Liver (tissue), 8 donors: ENCODE measurements at regions not wholly inside any gene's neighbourhood (a gene's known extent, or its start where the extent isn't known, plus 50 kb on each side); places are given as distances from the start of the nearest gene placed in this dataset.
A peak's percentile ranks its signal among the peaks of the same experiment; 100 is the strongest.

Experiments used
- DNase-seq: peaks from one replicate; pipeline ENCODE4 v3.0.0-alpha.2; 2017; ENCODE audit warnings: low spot score
- H3K27ac ChIP-seq, 2 donors: one replicate each; pipeline ENCODE4 v1.7.0; 2013; ENCODE audit warnings: inconsistent platforms in 2 of 2, low read length in 2 of 2, control low read depth in 1 of 2, low read depth in 1 of 2, mild to moderate bottlenecking in 1 of 2
- H3K27me3 ChIP-seq, 4 donors: one replicate each; pipeline versions ENCODE4 v1.6.1 to v1.7.0; 2013; ENCODE audit warnings: low read length in 3 of 4, inconsistent platforms in 1 of 4, mild to moderate bottlenecking in 1 of 4, moderate library complexity in 1 of 4; ENCODE audit not compliant: control insufficient read depth in 4 of 4, insufficient read depth in 4 of 4
- H3K36me3 ChIP-seq, 4 donors: one replicate each; pipeline versions ENCODE4 v1.6.1 to v1.7.0; 2013; ENCODE audit warnings: low read length in 3 of 4, mild to moderate bottlenecking in 3 of 4, low read depth in 1 of 4, moderate library complexity in 1 of 4; ENCODE audit not compliant: control insufficient read depth in 4 of 4, insufficient read depth in 3 of 4
- H3K4me1 ChIP-seq, 4 donors: one replicate each; pipeline versions ENCODE4 v1.6.1 to v1.7.0; 2013; ENCODE audit warnings: low read length in 3 of 4, mild to moderate bottlenecking in 3 of 4, moderate library complexity in 1 of 4; ENCODE audit not compliant: control insufficient read depth in 4 of 4, insufficient read depth in 4 of 4
- H3K4me3 ChIP-seq, 3 donors: one replicate each; pipeline versions ENCODE4 v1.6.1 to v1.7.0; 2013; ENCODE audit warnings: low read length in 3 of 3, control low read depth in 1 of 3, low read depth in 1 of 3, mild to moderate bottlenecking in 1 of 3
- H3K9ac ChIP-seq, 2 donors: one replicate each; pipeline ENCODE4 v1.7.0; 2013; ENCODE audit warnings: low read length in 2 of 2, mild to moderate bottlenecking in 2 of 2, moderate library complexity in 2 of 2, control low read depth in 1 of 2, low read depth in 1 of 2
- H3K9me3 ChIP-seq, 4 donors: one replicate each; pipeline versions ENCODE4 v1.6.1 to v1.7.0; 2013; ENCODE audit warnings: low read length in 3 of 4; ENCODE audit not compliant: control insufficient read depth in 4 of 4
- ATF3 ChIP-seq: IDR thresholded peaks from 2 replicates; pipeline ENCODE4 v1.6.1; 2016; ENCODE audit warnings: antibody characterized with exemption
- CTCF ChIP-seq: fragments of 150-350 bp; IDR thresholded peaks from 2 replicates; pipeline ENCODE4 v1.5.1; 2017; ENCODE audit warnings: improper control_type of control experiment, low read depth, low read length; ENCODE audit not compliant: missing input control
- EGR1 ChIP-seq, 2 donors: IDR thresholded peaks; 2 replicates each; pipeline ENCODE4 v1.6.1; 2016 to 2018; ENCODE audit warnings: antibody characterized with exemption in 2 of 2, low read depth in 2 of 2
- FOXA1 ChIP-seq: IDR thresholded peaks from 2 replicates; pipeline ENCODE4 v1.6.1; 2016; ENCODE audit warnings: antibody characterized with exemption
- HNF4A ChIP-seq, 2 donors: conservative IDR thresholded peaks; 2 replicates each; pipeline ENCODE4 v1.6.1; 2016; ENCODE audit warnings: antibody characterized with exemption in 2 of 2, mild to moderate bottlenecking in 2 of 2
- HNF4G ChIP-seq: IDR thresholded peaks from 2 replicates; pipeline ENCODE4 v1.6.1; 2016; ENCODE audit warnings: antibody characterized with exemption
- JUND ChIP-seq, 2 donors: IDR thresholded peaks; 2 replicates each; pipeline ENCODE4 v1.6.1; 2016; ENCODE audit warnings: antibody characterized with exemption in 2 of 2
- MAX ChIP-seq: IDR thresholded peaks from 2 replicates; pipeline ENCODE4 v1.6.1; 2016; ENCODE audit warnings: antibody characterized with exemption
- RAD21 ChIP-seq, 2 donors: IDR thresholded peaks; 2 replicates each; pipeline ENCODE4 v1.6.1; 2016; ENCODE audit warnings: antibody characterized with exemption in 2 of 2, mild to moderate bottlenecking in 2 of 2
- REST ChIP-seq: IDR thresholded peaks from 2 replicates; pipeline ENCODE4 v1.6.1; 2016; ENCODE audit warnings: antibody characterized with exemption, mild to moderate bottlenecking
- RXRA ChIP-seq, 2 donors: IDR thresholded peaks; 2 replicates each; pipeline ENCODE4 v1.6.1; 2017 to 2018; ENCODE audit warnings: antibody characterized with exemption in 2 of 2, mild to moderate bottlenecking in 1 of 2
- SP1 ChIP-seq: IDR thresholded peaks from 2 replicates; pipeline ENCODE4 v1.6.1; 2018; ENCODE audit warnings: antibody characterized with exemption, mild to moderate bottlenecking
- TAF1 ChIP-seq: conservative IDR thresholded peaks from 2 replicates; pipeline ENCODE4 v1.6.1; 2016; ENCODE audit warnings: antibody characterized with exemption, mild to moderate bottlenecking
- ZBTB33 ChIP-seq: IDR thresholded peaks from 2 replicates; pipeline ENCODE4 v1.6.1; 2016; ENCODE audit warnings: antibody characterized with exemption
- WGBS: extraction: QIAGEN DNeasy Blood & Tissue Kit; methylation state at CpG from one replicate; pipeline ENCODE4 v1.1.7; 2013; 5-methylcytosine and 5-hydroxymethylcytosine counted together
- donor health status: healthy.
- donor health status: healthy.
- donor health status: healthy.
- donor health status: healthy.
- donor health status: healthy.

GRCh38 chr1:82152356-82153271, 351.9 kb downstream of the ADGRL2 start:
- H3K4me3 ChIP-seq, result no peak overlapping the region
- no peaks in the 10 kb centered on the region for H3K9me3 ChIP-seq
- H3K27ac ChIP-seq, result no peak overlapping the region
- no peak for DNase-seq
- TF ChIP-seq FOXA1 (no peak), HNF4A (conservative IDR thresholded peaks at IDR 0.05) (peak; percentile 23 to 53), RXRA (IDR thresholded peaks at IDR 0.05) (no peak)
- H3K9ac ChIP-seq, result no peak overlapping the region
- peaks cover 0 to 4% (median 1%) of the 10 kb centered on the region in 4 donors for H3K4me1 ChIP-seq
- WGBS, result 53% methylated on average over 5 of the region's 5 CpGs
- no peaks in the 10 kb centered on the region for H3K27me3 ChIP-seq
- H3K36me3 ChIP-seq, result no peaks in the 10 kb centered on the region

- Histone ChIP-seq H3K9ac (no peak overlapping the region), H3K9me3 (no peaks in the 10 kb centered on the region), H3K27me3 (no peaks in the 10 kb centered on the region), H3K27ac (no peak overlapping the region), H3K4me3 (no peak overlapping the region), H3K36me3 (no peaks in the 10 kb centered on the region), H3K4me1 (no peaks in the 10 kb centered on the region)
- 85% methylated on average over 1 of the region's 1 CpG for whole genome bisulfite sequencing
- DNase-seq, result no peak
- TF ChIP-seq CTCF, result no peak
- no peak for TF ChIP-seq HNF4G
- TF ChIP-seq RAD21 (IDR thresholded peaks at IDR 0.05), result no peak
- TF ChIP-seq MAX, result no peak
- no peak for TF ChIP-seq RXRA (IDR thresholded peaks at IDR 0.05)
- TF ChIP-seq JUND (IDR thresholded peaks at IDR 0.05), result no peak
- no peak for TF ChIP-seq REST
- TF ChIP-seq ATF3, result no peak
- no peak for TF ChIP-seq FOXA1
- TF ChIP-seq TAF1, result no peak
- TF ChIP-seq EGR1 (IDR thresholded peaks at IDR 0.05; ENCODE audit: low read depth in 2 of 2), result no peak
- no peak for TF ChIP-seq SP1
- TF ChIP-seq ZBTB33, result no peak
Observed at GRCh38 chr1:82145656-82146055, 344.9 kb downstream of the ADGRL2 start.
